GM18858 (cell line): ENCODE measurements at regions not wholly inside any gene's neighbourhood (a gene's known extent, or its start where the extent isn't known, plus 50 kb on each side); places are given as distances from the start of the nearest gene placed in this dataset.

Source experiments
- ATAC-seq: cut with Tn5 transposase; IDR thresholded peaks from one replicate; pipeline ENCODE4 v1.9.1; 2021; ENCODE audit not compliant: unreplicated experiment

DNA sequence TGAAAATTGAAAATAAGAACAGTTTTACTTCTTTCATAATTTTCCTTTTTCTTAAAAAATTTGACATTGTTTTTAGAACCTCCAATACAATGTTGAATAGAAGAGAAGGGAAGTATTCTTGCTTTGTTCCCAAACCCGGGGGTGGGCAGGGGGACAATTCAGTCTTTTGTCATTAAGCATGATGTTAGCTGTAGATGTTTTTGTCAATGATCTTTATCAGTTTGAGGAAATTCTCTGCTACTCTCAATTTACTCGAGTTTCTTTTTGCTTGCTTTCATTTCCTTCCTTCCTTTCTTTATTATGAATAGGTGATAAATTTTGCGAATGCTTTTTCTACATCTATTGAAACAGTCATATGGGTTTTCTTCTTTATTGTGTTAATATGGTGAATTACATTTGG lies 183.2 kb upstream of the FRMD6 start:
- ATAC-seq, result no peak

DNA sequence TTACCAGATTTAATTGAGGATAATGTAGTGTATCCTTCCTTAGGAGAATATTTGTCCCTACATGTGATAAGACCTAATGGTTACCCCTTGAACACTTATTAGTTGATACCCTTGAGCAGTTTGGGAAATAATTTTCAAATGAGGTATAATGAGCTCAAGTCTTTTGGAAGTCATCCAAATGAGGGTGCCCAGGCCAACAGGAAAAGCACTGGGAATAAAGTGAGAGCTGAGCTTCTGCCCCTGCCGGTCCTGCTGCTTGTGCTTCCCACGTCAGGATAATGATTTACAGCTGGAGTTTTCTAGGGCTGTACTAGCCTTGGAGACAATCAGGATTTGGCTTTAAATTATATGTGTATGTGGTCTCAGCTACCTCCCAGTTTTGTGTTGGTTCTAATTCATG lies 178.8 kb upstream of the FRMD6 start:
- ATAC-seq, result no peak

DNA sequence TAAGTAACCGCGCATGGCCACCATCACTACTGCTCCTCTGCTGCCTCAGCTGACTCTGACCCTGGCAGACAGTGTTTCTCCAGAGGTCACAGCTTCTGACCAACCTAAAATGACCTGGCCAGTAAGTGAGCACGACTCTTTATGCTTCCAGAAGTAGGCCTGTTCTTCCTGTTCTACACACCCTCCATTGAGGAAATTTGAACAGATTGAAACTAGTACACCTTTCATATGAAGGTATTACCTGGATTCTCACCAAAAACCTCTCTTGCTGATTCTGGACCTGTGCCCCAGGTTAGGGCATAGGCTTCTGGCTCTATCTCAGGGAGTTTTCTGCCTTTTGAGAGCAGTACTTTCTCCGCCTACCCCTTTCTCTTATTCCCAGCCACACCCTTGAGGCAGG lies 178.4 kb upstream of the FRMD6 start:
- no peak for ATAC-seq

DNA sequence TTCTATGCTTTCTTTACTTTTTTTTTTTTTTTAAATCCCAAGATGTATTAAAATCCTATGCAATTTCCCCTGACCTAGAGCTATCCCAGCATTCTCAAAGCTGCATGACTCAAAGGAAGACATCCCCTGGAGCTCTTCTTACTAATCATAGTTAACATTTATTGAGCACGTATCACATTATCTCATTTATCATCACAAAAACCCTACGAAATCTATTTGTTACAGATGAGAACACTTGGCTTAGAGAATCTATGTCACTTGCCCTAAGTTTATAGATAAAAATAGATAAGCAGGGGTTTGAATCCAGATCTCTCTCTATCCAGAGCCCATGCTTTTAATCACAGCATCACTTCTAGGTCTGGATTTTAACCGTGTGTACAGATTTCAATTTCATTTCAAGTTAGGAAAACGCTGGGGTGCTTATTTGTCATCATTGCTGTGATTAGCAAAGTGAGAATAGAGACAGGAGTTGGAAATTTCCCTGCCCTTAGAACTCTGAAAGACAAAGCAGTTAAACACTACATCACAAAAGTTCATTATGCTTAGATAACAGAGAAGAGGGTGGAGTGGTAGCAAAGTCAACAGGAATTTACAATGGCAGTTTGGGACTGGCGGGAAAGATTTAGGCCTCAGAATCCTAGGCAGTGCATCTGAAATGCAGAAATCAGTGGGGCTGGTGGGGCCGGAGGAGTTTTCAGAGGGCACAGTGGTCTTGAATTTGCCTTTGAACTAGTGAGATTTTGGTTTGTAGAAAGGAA lies 177.7 kb upstream of the FRMD6 start:
- ATAC-seq, result no peak

DNA sequence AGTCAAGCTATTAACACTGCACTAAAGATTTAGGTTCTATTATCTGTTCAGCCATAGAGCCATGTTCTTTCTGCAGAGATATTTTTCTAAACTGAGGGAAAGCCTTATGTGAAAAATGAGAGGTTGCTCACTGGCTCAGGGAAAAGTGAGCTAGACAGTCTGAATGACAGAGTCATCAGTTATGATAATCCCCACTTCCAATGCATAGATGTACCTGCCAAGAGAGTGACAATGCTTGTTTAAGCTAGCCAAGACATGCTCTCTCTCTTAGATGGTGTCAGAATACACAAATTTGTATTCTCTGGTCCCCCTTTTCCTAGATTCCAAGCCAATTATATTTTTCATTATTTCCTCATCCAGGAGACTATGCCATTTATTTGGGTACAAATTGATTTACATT lies 176.9 kb upstream of the FRMD6 start:
- no peak for ATAC-seq

DNA sequence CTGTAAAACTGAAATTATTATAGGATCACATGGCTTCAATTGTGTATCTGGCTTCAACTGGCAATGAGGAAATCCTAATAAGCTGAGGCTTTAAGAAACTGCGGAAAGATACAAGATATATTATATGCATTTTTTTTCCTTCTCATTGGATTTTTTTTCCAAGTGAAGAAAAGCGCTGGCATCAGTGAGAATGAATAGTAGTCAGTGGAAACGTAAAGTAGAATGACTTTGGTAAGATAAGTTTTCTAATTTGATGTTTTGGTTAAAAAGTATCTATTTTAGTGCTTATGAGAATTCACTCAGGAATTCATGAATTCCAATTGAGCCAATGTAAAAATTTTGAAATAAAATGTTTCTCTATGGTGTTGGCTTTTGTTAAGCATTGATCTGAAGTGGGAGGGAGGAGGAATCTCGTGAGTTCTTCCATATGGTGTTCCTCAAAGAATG lies 173.5 kb upstream of the FRMD6 start:
- no peak for ATAC-seq

DNA sequence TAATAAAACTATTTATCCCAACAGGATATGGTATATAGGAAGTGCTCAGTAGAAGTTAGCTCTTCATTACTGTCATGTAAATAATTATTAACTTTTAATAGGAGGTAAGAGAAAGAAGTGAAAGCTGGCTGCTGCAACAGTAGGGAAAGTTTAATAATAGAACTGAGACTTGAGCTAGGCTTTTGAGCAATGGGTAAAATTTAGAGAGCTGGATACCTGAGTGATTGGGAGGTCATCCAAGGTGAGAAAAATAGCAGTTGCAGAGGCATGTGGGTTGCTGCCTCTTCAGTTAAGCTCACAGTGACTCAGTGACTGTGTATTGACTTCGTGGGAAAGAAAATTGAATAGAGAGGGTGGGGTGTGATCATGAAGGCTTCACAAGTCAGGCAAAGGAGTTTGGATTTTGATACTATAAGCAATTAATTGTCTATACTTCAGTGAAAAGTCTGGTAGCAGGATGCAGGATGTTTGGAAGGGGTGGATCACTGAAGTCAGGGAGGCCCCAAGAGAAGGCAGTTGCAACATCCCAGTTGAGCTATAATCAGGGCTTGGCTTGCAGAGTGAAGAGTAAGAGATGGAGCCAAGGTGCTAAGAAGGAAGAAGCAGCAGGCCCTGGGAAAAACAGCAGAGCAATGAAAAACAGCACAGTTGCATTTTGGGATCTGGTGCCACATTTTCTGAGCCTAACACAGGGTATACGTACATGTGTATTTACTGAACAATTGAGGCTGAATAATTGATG lies 172.0 kb upstream of the FRMD6 start:
- ATAC-seq, result no peak

DNA sequence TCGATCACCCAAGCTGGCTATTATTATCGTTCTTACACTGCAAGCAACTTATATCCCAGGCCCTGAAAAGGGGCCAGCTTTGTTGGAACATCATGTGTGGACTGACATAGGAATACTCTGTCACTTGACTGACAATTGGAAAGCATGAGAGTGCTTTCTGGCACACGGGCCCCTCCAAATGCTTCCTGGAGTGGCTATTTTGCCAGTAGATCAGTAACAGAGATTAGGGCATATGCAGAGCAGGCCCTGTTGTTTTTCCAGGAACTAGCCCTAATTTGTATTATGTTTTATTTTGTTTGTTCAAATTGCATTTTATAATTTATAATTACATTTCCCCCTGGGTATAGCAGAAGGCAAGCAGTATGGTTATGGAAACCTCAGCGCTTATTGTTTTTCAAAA lies 170.1 kb upstream of the FRMD6 start:
- ATAC-seq, result no peak

DNA sequence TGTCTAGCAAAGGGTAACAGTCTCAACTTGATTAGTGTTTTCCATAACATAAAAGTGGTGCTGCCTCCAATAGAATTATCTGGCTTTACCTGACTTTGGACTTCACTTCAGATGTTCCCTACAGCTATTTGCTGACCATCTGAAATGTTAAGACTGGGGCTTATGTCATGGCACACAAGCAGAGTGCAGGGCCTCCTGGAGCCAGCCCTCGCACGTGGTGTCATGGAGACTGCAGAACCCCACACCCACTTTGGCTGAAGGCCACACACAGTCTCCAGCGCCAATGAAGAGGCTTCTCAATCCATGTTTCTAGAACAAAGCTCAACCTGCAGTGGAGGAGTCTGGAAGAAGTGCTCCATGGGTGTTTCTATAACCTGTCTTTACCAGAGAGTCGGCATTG lies 169.6 kb upstream of the FRMD6 start:
- no peak for ATAC-seq

DNA sequence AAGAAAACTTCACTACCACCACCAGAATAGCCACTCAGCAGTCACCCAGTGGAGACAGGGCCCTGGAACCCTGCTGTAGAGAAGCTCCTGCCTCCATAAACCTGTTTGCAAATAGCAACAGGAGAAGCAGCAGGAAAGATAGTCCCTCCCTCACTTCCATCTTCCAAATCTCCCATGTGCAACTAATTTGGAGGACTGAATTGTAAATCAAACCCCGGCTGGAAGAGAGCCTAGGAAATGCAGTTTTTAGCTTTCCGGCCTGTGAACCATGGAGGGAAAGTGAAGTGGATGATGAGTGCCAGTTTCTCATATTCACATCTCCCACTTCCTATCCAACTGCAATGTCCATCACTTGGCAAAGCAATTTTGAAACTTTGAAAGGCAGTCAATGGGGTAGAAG lies 167.2 kb upstream of the FRMD6 start:
- no peak for ATAC-seq

DNA sequence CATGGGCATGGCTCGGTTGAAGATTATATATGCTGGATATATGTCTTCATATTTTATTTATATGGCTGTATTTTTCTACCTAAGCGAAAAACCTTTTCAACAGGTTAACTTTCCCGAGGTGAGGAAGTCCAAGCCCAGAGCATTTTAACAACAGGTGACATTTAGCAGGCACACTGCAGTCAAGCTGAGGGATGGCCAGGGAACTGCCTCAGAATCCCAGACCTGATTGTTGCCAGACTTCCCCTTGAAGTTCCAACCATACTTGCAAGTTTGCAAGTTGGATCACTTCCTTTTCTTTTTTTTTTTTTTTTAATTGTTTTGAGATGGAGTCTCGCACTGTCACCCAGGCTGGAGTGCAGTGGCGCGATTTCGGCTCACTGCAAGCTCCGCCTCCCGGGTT lies 166.0 kb upstream of the FRMD6 start:
- ATAC-seq, result no peak

DNA sequence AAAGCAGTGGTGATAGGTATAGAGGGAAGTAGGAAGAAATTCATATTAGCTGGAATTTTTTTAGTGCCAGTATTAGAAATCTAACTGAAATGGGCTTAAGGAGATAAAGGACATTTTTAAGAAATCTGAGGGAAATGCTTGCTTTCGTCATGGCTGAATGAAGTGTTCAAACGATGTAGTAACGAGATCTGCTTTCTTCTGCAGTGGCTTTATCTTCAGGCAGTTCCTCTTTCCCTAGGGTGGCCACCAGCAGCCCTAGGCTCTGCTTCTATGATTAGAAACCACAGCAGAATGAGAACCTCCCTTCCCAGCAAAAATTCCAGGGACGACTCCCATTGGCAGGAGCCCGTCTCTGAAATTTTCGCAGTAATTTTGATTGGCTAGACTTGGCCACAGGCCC lies 163.9 kb upstream of the FRMD6 start:
- no peak for ATAC-seq

DNA sequence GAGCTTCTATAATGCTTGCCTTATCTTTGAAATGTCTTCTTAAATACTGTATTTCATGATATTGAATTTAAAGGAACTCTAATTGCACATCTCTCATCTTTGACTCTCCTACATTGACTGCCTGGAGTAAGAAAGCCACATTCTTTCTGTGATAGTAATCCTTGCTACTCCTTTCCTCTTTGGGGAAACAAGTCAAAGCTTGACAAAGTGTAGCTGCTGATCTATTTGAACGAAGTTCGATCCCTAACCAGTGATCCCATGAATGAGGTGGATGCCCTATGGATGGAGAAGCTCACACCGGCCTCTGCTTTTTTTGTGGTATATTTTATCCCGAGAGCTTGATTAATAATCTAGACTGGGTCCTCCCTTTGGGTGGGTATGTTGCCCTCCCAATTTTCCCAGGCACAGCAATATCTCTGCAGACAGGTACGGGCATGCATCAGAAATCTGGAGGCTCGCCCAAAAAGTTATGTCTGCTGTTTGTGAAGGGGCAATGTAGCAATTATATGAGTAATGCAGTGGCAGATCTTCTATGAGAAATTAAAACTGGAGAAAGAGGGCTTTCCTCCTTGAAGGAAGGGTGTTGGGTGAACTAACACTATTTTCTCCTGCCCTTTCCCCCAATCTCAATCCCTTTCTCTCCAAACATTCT lies 163.0 kb upstream of the FRMD6 start:
- ATAC-seq, result no peak

DNA sequence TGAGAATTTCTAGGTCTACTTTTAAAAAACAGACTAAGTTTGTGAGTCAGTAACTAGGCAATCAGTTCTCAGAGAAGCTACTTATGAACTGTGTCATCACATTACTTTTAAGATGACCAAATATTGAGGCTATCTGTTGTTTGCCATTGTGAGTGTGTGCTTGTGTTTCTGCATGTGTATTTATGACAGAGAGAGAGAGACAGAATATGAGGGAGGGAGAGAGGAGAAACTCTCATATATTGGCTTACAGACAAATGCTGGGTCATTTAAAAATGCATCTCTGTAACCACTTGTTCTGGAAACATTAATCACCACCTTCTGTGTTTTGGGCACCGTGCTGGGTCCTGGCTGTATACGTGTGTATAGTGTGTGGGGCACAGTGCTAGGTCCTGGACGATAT lies 161.5 kb upstream of the FRMD6 start:
- no peak for ATAC-seq

DNA sequence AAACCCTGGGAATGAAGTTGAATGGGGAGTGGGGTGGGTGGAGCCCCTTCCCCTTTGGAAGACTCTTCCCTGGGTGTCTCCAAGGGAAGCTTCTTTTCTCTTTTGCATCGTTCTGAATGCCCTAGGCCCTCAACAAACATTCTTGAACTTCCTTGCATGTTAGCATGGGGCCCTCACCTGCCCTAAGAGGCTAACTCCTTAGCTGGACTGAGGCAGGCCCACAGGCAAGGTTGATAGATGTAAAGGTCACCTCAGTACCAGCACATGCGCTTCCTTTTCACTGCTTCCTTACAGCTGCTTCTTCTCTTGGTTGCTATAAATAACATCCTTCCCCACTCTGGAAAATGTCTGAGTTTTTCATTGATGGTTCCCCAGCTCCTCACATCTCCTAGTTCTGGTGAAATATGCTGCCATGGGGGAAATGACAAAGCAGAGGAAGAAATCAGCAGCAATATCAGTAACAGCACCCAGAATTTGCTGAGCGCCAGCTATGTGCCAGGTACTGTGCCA lies 160.6 kb upstream of the FRMD6 start:
- no peak for ATAC-seq

DNA sequence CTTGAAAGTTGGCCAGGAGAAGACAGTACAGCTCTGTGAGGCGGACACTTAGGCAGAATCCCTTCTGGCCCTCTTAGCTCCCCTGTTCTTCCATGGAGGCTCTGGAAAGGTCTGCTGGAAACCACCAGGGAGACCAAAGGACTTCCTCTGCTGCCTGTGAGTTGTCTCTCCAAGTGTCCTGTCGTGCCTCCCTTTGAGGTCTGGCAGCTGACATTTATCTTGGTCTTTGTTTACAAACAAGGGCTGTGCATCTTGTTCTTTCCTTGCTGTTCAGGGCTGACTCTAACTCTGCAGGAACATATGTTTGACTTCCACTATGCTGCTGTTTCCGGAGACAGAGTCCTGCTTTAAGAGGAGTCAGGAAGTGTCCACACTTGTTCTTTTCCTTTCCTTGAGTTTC lies 159.9 kb upstream of the FRMD6 start:
- no peak for ATAC-seq

DNA sequence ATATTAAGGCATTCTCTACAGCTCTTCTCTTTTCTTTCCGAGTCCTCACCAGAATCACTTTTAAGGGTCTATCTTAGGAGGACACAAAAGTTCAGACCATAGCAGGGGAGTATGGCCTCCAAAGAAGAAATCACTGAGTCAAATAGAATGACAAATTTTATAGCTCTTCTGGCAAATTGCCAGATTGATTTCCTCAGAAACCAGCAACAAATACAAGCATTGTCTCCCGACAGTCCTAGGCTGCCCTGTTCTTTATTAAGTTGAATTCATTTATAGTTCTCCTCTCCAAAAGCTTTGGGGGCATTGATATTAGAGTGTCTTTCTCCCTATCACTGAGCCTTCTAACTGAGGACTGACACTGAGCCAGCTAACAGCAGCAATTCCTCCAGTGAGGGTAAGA lies 156.4 kb upstream of the FRMD6 start:
- ATAC-seq, result no peak

DNA sequence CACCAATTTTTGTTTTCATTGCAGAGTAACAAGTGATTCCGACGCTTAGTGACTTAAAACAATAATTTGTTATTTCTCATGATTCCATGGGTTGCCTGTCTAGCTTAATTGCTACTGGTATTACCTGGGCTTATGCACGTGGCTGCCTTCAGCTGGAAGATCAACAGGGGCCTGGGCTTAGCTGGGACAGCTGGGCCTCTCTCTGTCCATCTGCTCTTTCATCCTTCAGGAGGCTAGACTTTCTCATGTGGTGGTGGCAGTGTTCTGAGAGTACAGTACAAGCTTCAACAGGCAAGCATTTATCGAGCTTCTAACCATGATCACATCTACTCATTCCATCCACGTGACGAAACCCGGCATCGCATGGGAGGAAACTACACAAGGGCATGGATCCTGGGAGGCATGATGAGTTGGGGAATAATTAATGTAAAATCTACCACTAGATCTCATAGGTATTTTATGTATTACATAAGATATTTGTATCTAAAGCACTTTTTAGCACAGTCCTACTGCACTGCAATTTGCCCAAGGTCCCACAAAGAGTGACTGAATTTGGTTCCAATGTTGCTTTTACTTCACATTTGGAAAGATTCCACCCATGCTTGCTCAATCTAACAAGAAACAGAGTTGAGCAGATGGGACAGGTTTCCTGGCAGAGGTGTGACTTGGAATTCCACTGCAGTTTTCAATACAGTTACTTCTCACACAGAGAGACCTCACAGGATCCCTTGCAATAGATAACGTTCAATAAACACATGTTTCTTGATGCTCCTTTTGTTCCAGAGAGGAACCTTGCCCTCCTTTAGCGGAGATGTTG lies 153.1 kb upstream of the FRMD6 start:
- ATAC-seq, result no peak

DNA sequence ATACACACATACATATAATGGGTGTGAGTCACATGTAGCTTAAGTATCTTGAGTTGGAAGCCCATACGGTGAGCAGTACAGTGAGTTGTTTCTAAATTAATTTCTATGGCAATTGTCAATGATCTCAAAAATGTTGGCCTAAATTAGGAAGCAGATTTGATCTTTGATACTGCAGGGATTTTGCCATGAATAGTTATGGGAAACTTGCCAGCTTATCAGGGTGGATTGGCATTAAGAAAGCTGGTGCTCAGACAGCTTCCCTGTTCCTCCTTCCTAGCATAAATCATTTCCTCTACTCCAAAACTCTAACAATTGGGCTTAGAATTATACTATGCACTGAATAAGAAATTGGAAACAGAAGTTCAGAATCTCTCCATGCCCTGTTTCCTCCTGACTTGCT lies 150.9 kb upstream of the FRMD6 start:
- no peak for ATAC-seq

DNA sequence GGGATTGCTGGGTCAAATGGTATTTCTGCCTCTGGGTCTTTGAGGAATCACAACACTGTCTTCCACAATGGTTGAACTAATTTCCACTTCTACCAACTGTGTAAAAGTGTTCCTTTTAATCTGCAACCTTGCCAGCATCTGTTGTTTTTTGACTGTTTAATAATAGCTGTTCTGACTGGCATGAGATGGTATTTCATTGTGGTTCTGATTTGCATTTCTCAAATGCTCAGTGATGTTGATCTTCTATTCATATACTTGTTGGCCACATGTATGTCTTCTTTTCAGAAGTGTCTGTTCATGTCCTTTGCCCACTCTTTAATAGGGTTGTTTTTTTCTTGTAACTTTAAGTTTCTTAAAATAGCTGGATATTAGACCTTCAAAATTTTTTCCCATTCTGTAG lies 150.0 kb upstream of the FRMD6 start:
- ATAC-seq, result no peak

DNA sequence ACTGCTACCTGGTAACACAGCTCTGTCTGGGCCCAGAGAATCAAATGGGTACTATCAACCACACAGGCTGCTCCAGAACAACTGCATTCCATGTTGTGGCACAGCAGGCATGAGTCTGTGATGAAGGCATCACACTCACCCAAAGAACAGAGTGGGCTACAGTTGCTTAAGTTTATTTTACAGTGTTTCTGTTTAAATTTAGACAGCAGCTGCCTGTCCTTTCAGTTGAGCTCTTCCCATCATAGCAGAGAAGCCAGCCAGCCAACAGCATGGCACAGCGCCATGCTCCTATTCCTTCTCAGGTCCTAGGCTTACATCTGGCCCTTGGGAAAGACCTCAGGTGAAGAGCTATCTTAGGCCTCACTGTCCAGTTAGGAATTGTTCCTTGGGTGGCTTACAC lies 147.0 kb upstream of the FRMD6 start:
- ATAC-seq, result no peak
